Activated T-cell treated with anti-CD3 and anti-CD28 coated beads, Interleukin-2, amount 50 U/mL, for 48 hours (primary cell): ENCODE measurements at regions not wholly inside any gene's neighbourhood (a gene's known extent, or its start where the extent isn't known, plus 50 kb on each side); places are given as distances from the start of the nearest gene placed in this dataset.

Experiments used
- DNase-seq, 2 experiments: peaks; one replicate each; pipeline ENCODE4 v3.0.0-alpha.2; 2020

- DNase-seq: no peak
These were observed 268.1 kb downstream of the NDUFA10 start for GRCh38 chr2:239756790-239757760.

GRCh38 chr2:239756031-239756789 is 268.9 kb downstream of the NDUFA10 start:
- no peak for DNase-seq

GRCh38 chr2:239753401-239753837 is 271.7 kb downstream of the NDUFA10 start:
- no peak for DNase-seq

GRCh38 chr2:239752951-239753350 is 272.2 kb downstream of the NDUFA10 start:
- no peak for DNase-seq

GRCh38 chr2:239751679-239752355 is 273.3 kb downstream of the NDUFA10 start:
- peak; percentile 38 to 54 for DNase-seq

GRCh38 chr2:239750929-239751678 is 274.0 kb downstream of the NDUFA10 start:
- peak in 1 of 2 experiments; percentile 21 for DNase-seq

GRCh38 chr2:239750045-239750835 is 274.9 kb downstream of the NDUFA10 start:
- DNase-seq: no peak

- no peak for DNase-seq
These were observed 275.8 kb downstream of the NDUFA10 start for GRCh38 chr2:239749272-239749873.

- no peak for DNase-seq
These were observed 276.3 kb downstream of the NDUFA10 start for GRCh38 chr2:239748811-239749210.

GRCh38 chr2:239747771-239748170 is 277.4 kb downstream of the NDUFA10 start:
- DNase-seq: no peak

- DNase-seq: no peak
These were observed 277.9 kb downstream of the NDUFA10 start for GRCh38 chr2:239747274-239747673.

GRCh38 chr2:239746559-239747246 is 278.4 kb downstream of the NDUFA10 start:
- DNase-seq: no peak

- no peak for DNase-seq
These were observed 279.5 kb downstream of the NDUFA10 start for GRCh38 chr2:239745386-239746227.

GRCh38 chr2:239744706-239745340 is 280.3 kb downstream of the NDUFA10 start:
- DNase-seq: no peak

- no peak for DNase-seq
These were observed 281.9 kb downstream of the NDUFA10 start for GRCh38 chr2:239743206-239743605.

- DNase-seq: no peak
These were observed 282.8 kb downstream of the NDUFA10 start for GRCh38 chr2:239742377-239742776.

- DNase-seq: no peak
These were observed 285.9 kb downstream of the NDUFA10 start for GRCh38 chr2:239739206-239739605.

GRCh38 chr2:239738159-239738558 is 287.0 kb downstream of the NDUFA10 start:
- no peak for DNase-seq

- no peak for DNase-seq
These were observed 288.0 kb downstream of the NDUFA10 start for GRCh38 chr2:239737144-239737463.
